PC-3 (cell line): ENCODE measurements at regions not wholly inside any gene's neighbourhood (a gene's known extent, or its start where the extent isn't known, plus 50 kb on each side); places are given as distances from the start of the nearest gene placed in this dataset.

Experiments used
- EZH2 ChIP-seq: fragments of 300-600 bp; sonication (generic); IDR thresholded peaks from one replicate; pipeline ENCODE4 v1.6.1; 2017; ENCODE audit warnings: antibody characterized with exemption, mild to moderate bottlenecking, low read length; ENCODE audit not compliant: unreplicated experiment
- EZH2phosphoT487 ChIP-seq: fragments of 300-600 bp; sonication (generic); IDR thresholded peaks from 2 replicates; pipeline ENCODE4 v1.6.1; 2018; ENCODE audit warnings: mild to moderate bottlenecking, antibody characterized with exemption, low read length, borderline replicate concordance
- TF ChIP-seq, protein P1 (sequence below): fragments of 300-600 bp; sonication (generic); conservative IDR thresholded peaks from 2 replicates; pipeline ENCODE4 v1.5.1; 2017; ENCODE audit warnings: antibody characterized with exemption, low read depth, mild to moderate bottlenecking, low read length

DNA sequence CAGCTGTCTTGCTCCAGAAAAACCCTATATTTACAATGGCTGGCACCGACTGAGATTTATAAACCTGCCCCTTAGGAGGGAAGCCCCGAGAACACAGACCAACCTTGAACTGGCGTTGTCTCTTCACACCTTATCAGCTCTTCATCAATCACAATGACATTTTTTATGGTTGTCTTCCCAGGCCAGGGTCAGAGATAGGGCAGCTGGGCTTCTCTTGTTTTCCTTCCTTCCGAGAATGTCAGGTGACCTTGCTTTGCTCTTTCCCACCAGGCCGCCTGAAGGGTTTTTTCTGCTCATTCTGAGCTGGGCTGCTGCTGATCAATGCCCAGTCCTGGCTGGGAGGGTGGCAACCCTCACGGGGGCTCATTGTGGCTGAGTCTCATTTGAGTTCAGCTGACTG is 619.1 kb downstream of the CCDC171 start:
- TF ChIP-seq, protein P1, sequence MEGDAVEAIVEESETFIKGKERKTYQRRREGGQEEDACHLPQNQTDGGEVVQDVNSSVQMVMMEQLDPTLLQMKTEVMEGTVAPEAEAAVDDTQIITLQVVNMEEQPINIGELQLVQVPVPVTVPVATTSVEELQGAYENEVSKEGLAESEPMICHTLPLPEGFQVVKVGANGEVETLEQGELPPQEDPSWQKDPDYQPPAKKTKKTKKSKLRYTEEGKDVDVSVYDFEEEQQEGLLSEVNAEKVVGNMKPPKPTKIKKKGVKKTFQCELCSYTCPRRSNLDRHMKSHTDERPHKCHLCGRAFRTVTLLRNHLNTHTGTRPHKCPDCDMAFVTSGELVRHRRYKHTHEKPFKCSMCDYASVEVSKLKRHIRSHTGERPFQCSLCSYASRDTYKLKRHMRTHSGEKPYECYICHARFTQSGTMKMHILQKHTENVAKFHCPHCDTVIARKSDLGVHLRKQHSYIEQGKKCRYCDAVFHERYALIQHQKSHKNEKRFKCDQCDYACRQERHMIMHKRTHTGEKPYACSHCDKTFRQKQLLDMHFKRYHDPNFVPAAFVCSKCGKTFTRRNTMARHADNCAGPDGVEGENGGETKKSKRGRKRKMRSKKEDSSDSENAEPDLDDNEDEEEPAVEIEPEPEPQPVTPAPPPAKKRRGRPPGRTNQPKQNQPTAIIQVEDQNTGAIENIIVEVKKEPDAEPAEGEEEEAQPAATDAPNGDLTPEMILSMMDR, result no peak
- TF ChIP-seq EZH2phosphoT487 (no peak), EZH2 (no peak)
